ENCODE measurements at regions not wholly inside any gene's neighbourhood (a gene's known extent, or its start where the extent isn't known, plus 50 kb on each side); places are given as distances from the start of the nearest gene placed in this dataset.

DNA sequence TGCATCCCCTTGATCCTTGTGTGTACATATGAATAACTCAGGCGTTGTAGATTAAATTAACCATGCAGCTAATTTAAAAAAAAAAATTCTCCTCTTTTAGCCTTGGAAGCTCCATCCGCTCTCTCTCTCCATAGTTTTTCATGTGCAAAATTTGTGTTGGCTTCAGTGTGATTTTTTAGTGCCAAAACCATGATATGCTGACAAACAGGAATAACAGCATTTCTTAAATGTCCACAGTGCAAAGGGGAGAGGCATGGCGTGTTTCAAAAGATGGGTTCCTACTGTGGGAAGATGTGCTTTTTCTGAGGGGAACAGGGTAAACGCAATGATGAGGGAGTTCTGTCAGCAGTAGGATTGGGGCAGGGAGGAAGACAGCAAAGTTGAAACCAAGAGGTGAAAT lies 247.0 kb downstream of the ICOS start:
- Histone ChIP-seq H3K4me3 (no peak overlapping the region), H3K27me3 (no peaks in the 10 kb centered on the region), H3K4me1 (peaks cover 9% of the 10 kb centered on the region; the same call in 1 of the 2 replicates), H3K27ac (no peak overlapping the region), H3K9me3 (replicated peaks) (no peaks in the 10 kb centered on the region), H3K36me3 (no peaks in the 10 kb centered on the region)
- no peak for DNase-seq

DNA sequence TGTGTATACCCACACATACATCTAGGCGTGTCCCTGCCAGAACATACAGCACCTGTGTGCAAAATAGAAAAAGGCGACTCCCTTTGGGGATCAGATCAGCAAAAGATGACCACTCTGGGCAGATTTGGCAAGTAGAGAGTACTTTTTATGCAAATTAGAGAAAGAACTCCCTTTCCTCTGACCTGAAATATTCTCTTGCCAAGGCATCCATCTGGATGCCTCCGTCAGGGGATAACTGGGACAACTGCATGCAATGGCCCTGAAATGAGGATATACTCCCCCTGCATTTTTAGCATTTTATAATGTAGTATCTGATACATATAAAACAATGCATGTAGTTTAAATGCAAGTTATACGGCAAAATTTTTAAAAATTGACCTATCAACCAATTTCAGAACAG lies 247.7 kb downstream of the ICOS start:
- no peaks in the 10 kb centered on the region for H3K27me3 ChIP-seq

DNA sequence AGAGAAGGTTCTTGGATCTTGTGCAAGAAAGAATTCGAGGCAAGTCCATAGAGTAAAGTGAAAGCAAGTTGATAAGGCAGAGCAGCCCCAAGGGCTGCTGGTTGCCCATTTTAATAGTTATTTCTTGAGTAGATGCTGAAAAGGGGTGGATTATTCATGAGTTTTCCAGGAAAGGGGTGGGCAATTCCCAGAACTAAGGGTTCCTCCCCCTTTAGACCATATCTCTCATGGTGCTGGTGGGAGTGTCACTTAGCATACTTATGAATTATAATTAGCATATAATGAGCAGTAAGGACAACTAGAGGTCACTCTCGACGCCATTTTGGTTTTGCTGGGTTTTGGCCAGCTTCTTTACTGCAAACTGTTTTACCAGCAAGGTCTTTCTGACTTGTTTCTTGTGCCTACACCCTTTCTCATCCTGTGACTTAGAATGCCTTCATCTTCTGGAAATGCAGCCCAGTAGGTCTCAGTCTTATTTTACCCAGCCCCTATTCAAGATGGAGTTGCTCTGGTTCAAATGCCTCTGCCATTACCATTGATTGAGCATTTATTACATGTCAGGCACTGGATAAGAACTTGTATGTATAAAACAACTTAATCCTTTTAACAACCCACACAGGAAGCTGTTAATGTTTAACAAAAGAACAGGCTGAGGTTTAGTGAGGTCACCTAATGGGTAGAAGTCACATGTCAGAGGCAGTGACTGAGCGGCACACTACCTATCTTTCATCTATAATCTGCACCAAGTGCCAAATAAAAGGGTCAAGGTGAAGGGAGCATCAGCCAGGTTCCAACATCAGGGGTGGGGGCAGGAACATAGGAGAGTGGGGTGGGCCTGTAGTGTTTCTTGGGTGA lies 250.9 kb downstream of the ICOS start:
- DNase-seq = no peak
- no peaks in the 10 kb centered on the region for H3K9me3 ChIP-seq (replicated peaks)
- no peak overlapping the region for H3K27ac ChIP-seq
- no peaks in the 10 kb centered on the region for H3K4me1 ChIP-seq
- no peaks in the 10 kb centered on the region for H3K27me3 ChIP-seq
- no peaks in the 10 kb centered on the region for H3K36me3 ChIP-seq
- H3K4me3 ChIP-seq = no peak overlapping the region

More for the DNA sequence above, 247.7 kb downstream of the ICOS start:
- Histone ChIP-seq H3K4me1 (peaks cover 9% of the 10 kb centered on the region; the same call in 1 of the 2 replicates), H3K9me3 (replicated peaks) (no peaks in the 10 kb centered on the region), H3K27ac (no peak overlapping the region), H3K4me3 (no peak overlapping the region), H3K36me3 (no peaks in the 10 kb centered on the region)
- DNase-seq = no peak

DNA sequence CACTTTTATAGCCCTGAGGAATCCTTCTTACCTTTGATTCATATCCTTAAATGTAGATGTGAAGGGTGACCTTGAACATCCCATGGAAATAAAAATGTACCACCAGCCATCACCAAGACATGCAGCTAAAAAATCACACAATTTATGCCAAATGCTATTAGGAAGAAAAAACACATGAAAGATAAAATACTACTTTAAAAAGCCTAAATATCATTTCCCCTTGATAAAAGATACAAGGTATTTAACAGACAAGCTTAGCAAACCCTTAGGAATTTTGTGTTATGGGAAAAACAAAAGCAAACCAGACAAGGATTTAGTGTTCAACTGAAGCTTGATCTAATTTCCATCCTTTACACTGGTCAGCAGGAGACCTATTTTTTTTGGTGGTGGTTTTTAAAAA lies 255.0 kb downstream of the ICOS start:
- H3K4me1 ChIP-seq = no peaks in the 10 kb centered on the region
- H3K27ac ChIP-seq = no peak overlapping the region
- H3K27me3 ChIP-seq = no peaks in the 10 kb centered on the region
- H3K4me3 ChIP-seq = no peak overlapping the region
- H3K36me3 ChIP-seq = no peaks in the 10 kb centered on the region
- H3K9me3 ChIP-seq (replicated peaks) = no peaks in the 10 kb centered on the region
- no peak for DNase-seq

DNA sequence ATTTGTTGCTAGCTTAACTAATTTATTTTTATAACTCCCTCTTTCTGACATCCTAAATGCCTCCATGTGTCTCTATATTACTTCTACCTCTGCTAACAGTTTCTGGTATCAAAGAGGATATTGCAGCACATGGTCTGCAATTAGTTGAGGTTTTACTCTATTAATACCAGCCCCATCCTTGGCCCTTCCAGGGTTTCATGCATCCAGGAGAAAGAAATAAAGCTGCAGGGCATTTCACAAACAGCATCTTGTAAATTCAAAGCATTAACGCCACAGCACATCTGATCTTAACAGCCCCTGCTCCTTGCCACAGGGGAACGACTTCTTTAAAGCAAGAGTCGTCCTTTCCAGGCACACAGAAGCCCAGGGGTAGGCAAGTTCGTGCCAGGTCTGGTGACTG lies 258.9 kb downstream of the ICOS start:
- no peaks in the 10 kb centered on the region for H3K27me3 ChIP-seq
- DNase-seq = no peak
- no peak overlapping the region for H3K27ac ChIP-seq

DNA sequence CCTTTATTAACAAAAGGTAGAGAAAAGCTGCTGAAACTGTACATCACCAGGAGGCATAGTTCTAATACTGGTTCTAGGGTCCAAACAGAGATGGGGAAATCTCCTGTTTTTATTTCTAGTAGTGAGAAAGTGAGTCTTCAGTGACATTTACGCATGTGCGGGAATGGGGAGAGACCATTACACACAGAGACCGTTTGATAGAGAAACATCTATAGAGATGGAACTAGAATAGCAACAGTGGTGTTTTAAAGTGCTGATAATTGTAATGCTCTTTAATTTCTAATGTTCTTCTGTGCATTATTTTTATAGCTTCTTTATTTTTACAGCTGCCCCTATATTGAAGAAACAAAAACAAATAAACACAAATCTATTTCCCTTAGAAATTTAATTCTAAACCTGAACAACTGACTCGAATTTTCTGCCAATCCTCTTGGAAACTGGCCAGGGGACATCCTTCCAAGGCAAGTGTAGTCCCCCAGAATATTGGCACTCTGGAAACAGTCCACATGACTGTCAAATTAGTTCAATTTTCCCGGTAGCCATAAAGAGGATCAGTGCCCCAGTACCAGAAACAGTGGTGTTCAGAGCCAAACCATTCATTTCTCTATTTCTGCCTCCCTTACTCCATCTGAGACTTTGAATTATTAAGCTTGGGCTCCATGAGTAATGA lies 260.9 kb downstream of the ICOS start:
- Histone ChIP-seq H3K9me3 (replicated peaks) (no peaks in the 10 kb centered on the region), H3K27me3 (no peaks in the 10 kb centered on the region), H3K27ac (no peak overlapping the region)

More for the DNA sequence above, 258.9 kb downstream of the ICOS start:
- Histone ChIP-seq H3K9me3 (replicated peaks) (no peaks in the 10 kb centered on the region), H3K36me3 (no peaks in the 10 kb centered on the region), H3K4me3 (no peak overlapping the region), H3K4me1 (no peaks in the 10 kb centered on the region; the same call in 1 of the 2 replicates)

DNA sequence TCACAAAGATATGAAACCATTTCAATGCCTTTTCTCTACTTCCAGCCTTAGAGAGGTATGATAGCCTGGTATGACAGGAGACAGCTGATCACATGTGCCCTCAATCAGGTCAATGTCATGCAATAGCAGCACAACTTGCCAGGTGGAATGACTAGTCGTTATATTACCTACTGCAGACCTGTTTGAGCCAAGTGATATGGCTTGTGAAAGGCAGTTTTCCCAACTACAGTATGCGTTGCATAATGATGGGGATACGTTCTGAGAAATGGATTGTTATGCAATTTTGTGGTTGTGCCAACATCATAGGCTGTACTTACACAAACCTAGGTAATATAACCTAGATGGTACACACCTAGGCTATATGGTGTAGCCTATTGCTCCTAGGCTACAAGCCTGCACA lies 262.8 kb downstream of the ICOS start:
- no peak overlapping the region for H3K27ac ChIP-seq
- H3K36me3 ChIP-seq = no peaks in the 10 kb centered on the region
- H3K9me3 ChIP-seq (replicated peaks) = no peaks in the 10 kb centered on the region
- H3K4me1 ChIP-seq = no peaks in the 10 kb centered on the region; the same call in 1 of the 2 replicates
- no peak overlapping the region for H3K4me3 ChIP-seq
- DNase-seq = no peak
- no peaks in the 10 kb centered on the region for H3K27me3 ChIP-seq

More for the DNA sequence above, 260.9 kb downstream of the ICOS start:
- DNase-seq = peak; percentile 9 to 31
- no peaks in the 10 kb centered on the region for H3K36me3 ChIP-seq
- no peaks in the 10 kb centered on the region; the same call in 1 of the 2 replicates for H3K4me1 ChIP-seq
- no peak overlapping the region for H3K4me3 ChIP-seq

DNA sequence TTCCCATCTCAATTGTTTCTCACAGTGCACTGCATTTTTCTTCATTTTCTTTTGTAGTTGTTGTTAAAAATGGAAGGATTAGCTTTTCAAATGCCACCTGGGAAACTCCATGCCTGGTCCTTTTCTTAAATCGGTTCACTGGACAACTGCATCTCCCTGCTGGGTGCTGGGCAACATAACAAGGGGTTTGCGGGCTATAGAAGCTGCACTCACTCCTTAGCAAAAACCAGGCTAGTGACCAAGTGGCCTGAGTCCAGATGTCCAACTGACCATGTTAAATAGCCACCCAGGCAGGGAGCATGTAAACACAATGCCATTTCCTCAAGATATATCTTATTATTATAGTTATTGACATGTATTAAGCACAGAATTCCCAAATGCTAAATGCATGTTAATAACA lies 264.9 kb downstream of the ICOS start:
- no peaks in the 10 kb centered on the region for H3K9me3 ChIP-seq (replicated peaks)
- no peak overlapping the region for H3K4me3 ChIP-seq
- DNase-seq = no peak
- no peaks in the 10 kb centered on the region for H3K27me3 ChIP-seq
- H3K4me1 ChIP-seq = peaks cover 7% of the 10 kb centered on the region
- H3K27ac ChIP-seq = no peak overlapping the region
- no peaks in the 10 kb centered on the region for H3K36me3 ChIP-seq

DNA sequence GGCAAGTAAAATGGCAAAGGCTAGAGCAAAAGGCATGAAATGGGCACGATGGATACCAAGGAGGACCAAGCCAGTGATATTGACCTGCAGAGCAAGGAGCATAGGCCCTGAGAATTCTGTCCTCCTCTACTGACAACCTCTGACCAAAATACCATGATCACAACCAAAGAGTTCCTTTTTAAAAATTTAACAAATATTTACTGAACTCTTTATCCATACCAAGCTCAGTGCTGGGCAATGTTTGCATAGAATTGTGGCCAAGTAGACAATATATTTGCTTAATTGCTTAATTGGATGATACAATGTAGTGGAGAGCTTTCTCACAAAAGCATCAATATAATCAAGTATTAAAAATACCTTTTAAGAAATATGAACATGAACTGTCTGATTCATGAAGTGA lies 265.7 kb downstream of the ICOS start:
- Histone ChIP-seq H3K36me3 (no peaks in the 10 kb centered on the region), H3K27me3 (no peaks in the 10 kb centered on the region), H3K9me3 (replicated peaks) (no peaks in the 10 kb centered on the region), H3K4me1 (peaks cover 14% of the 10 kb centered on the region), H3K27ac (no peak overlapping the region), H3K4me3 (no peak overlapping the region)
- DNase-seq = no peak

DNA sequence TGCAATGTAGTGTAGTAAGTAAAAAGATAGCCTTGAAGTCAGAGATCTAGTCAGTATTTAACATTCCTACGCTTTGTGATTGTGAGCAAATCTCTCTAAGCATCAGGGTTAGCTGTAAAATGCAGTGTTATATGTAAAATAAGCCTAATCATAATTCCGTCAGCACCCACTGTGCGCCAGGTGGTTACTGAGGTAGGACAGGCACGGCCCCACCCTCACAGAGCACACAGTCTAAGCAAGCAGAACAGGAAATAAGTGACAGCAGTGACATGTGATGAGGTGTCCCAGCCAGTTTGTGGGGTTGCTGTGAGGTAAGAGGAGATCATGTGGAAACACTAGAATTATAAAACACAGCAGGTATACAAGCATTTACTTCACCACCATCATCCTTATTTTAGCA lies 267.1 kb downstream of the ICOS start:
- H3K4me3 ChIP-seq = no peak overlapping the region
- DNase-seq = no peak
- H3K9me3 ChIP-seq (replicated peaks) = no peaks in the 10 kb centered on the region
- peaks cover 27% of the 10 kb centered on the region for H3K4me1 ChIP-seq
- H3K27ac ChIP-seq = no peak overlapping the region
- no peaks in the 10 kb centered on the region for H3K36me3 ChIP-seq
- H3K27me3 ChIP-seq = no peaks in the 10 kb centered on the region

DNA sequence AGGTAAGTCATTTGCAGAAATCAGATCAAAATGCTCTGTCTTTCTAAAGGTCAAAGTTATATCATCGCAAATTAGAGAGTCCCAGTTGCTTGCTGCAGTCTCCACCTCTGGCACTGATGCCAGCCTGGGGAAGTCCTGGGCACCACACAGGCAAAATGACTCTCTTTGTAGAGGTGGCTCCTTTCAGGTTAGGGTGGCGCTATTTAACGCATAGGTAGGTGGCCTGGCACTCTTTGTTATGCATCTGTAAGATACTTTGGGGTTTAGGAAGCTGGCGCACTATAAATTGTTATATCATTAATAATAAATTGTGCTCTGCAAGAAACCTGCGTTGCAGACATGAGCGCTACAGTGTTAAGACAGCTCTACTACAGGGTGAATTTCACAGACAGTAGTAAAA lies 268.5 kb downstream of the ICOS start:
- Histone ChIP-seq H3K4me1 (peaks cover 28% of the 10 kb centered on the region), H3K4me3 (no peak overlapping the region), H3K27me3 (no peaks in the 10 kb centered on the region), H3K27ac (no peak overlapping the region), H3K36me3 (no peaks in the 10 kb centered on the region), H3K9me3 (replicated peaks) (no peaks in the 10 kb centered on the region)
- DNase-seq = no peak

DNA sequence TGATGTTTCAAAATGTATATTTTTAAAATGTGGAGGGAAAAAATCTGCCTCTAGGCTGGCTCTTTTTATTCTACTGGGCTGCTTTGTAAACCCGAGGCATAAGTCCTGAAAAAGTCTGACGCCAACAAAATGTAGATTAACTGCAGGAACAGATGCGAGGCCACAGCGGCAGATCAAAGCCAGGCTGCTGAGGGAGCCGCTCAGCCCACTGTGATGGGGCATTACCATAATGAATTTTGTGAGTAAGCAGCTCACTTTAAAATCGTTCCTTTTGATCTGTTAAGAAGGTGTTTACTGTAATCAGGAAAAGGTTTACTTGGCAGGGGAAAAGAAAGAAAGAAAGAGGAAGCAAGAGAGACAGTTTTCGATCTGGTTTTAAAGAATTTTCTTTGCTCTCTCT lies 269.0 kb downstream of the ICOS start:
- peaks cover 28% of the 10 kb centered on the region for H3K4me1 ChIP-seq
- H3K9me3 ChIP-seq (replicated peaks) = no peaks in the 10 kb centered on the region
- H3K36me3 ChIP-seq = no peaks in the 10 kb centered on the region
- DNase-seq = peak; percentile 54 to 67
- H3K27ac ChIP-seq = no peak overlapping the region
- H3K27me3 ChIP-seq = no peaks in the 10 kb centered on the region
- no peak overlapping the region for H3K4me3 ChIP-seq

DNA sequence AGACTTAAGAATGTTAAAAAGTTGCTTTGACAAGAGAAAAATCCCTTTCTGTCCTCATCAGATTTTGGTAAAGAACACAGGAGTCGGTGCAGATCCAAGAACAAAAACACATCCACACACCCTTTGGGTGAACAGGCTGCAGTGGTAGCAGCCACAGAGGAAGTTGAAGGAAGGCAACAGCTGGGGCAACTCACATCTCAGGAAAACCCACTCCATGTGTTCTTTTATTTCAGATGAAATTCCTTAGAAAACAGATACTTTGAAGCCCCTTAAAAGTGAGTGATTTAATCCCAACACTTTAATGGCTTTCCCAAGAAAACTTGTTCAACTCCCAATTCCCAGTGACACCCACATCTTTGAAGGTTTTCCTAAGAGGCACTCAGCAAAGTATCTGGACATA lies 271.3 kb downstream of the ICOS start:
- Histone ChIP-seq H3K9me3 (replicated peaks) (peaks cover under 1% of the 10 kb centered on the region; the same call in 1 of the 2 replicates), H3K27ac (peak overlapping the region; percentile 55), H3K36me3 (no peaks in the 10 kb centered on the region), H3K4me1 (peaks cover 28% of the 10 kb centered on the region), H3K27me3 (no peaks in the 10 kb centered on the region), H3K4me3 (no peak overlapping the region)
- peak; percentile 85 to 92 for DNase-seq

DNA sequence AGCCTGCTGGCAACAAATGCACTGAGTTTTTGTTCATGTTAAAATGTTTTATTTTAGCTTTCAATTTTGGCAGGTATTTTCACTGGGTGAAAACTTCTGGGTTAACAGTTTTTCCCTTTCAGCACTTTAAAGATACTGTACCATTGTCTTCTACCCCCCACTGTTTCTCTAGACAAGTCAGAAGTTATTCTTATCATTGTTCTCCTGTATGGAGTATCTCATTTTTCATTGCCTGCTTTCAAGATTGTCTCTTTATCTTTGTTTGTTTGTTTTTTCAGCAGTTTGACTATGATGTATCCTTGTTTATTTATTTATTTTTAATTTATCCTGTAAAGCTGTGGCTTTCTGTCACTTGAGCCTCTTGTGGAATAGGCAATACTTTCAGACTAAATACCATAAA lies 277.0 kb downstream of the ICOS start:
- Histone ChIP-seq H3K27me3 (no peaks in the 10 kb centered on the region), H3K4me3 (no peak overlapping the region), H3K36me3 (no peaks in the 10 kb centered on the region), H3K9me3 (replicated peaks) (peaks cover 10% of the 10 kb centered on the region), H3K4me1 (peaks cover 2% of the 10 kb centered on the region), H3K27ac (no peak overlapping the region)
- no peak for DNase-seq

DNA sequence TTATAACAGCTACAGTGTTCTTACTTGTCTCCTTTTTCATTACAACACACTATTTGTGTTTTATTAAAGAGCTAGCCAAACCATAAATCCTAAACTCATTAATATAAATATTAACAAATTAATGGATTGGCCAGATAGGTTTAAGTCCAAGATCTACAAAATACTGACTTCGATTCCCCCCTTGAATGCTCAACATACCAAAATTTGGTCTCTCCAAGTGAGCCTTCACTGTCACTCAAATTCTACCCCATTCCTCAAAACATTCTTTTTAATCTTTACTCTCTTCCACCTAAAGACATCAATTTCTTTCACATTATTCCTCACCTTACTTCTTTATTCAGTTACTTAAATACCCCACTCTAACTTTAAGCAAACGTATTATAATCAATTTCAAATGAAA lies 281.5 kb downstream of the ICOS start:
- H3K27ac ChIP-seq = no peak overlapping the region
- no peaks in the 10 kb centered on the region for H3K4me1 ChIP-seq
- no peaks in the 10 kb centered on the region for H3K27me3 ChIP-seq
- H3K4me3 ChIP-seq = no peak overlapping the region
- peaks cover 8% of the 10 kb centered on the region for H3K9me3 ChIP-seq (replicated peaks)
- H3K36me3 ChIP-seq = no peaks in the 10 kb centered on the region
- DNase-seq = no peak

All from SJCRH30 (cell line).